Ovary (tissue), 3 donors: ENCODE measurements at regions not wholly inside any gene's neighbourhood (a gene's known extent, or its start where the extent isn't known, plus 50 kb on each side); places are given as distances from the start of the nearest gene placed in this dataset.

ENCODE experiments used
- EP300 ChIP-seq: sonication (generic); formaldehyde crosslinking; IDR thresholded peaks from one replicate; pipeline ENCODE4 v1.6.1; 2017; ENCODE audit warnings: antibody characterized with exemption
- POLR2A ChIP-seq: fragments of 450-650 bp; IDR thresholded peaks from one replicate; pipeline ENCODE4 v1.6.1; 2017; ENCODE audit warnings: antibody characterized with exemption, mild to moderate bottlenecking, moderate library complexity
- TF ChIP-seq, protein P1 (sequence below), 3 donors: fragments of 450-650 bp in 2 of 3; fragments of 200-600 bp in 1 of 3; IDR thresholded peaks; one replicate each; pipeline versions ENCODE4 v1.5.1 to v1.8.0; 2016 to 2022; ENCODE audit warnings: antibody characterized with exemption in 3 of 3, mild to moderate bottlenecking in 1 of 3
- donor health status: DM: no; HTN: no; CAD: no.

DNA sequence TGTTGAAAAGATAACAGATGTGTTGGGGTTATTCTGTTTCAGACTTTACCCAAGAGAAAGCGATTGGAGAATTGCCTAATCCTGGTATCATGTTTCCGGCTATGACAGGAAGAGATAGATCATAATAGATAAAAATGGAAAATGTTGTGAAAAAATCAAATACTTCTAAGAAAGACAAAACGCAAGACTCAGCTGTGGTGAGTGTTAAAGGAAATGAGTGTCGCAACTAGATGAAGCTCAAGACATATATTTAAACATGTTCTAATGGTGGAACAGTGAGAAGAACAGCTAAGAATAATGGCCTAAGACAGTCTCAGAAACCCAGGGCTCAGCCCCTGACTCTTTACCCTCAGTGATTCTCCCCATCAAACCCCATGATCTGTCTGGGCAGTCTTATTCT, 426.7 kb upstream of the RUNX1 start:
- TF ChIP-seq POLR2A (no peak), EP300 (no peak)
- TF ChIP-seq, protein P1, sequence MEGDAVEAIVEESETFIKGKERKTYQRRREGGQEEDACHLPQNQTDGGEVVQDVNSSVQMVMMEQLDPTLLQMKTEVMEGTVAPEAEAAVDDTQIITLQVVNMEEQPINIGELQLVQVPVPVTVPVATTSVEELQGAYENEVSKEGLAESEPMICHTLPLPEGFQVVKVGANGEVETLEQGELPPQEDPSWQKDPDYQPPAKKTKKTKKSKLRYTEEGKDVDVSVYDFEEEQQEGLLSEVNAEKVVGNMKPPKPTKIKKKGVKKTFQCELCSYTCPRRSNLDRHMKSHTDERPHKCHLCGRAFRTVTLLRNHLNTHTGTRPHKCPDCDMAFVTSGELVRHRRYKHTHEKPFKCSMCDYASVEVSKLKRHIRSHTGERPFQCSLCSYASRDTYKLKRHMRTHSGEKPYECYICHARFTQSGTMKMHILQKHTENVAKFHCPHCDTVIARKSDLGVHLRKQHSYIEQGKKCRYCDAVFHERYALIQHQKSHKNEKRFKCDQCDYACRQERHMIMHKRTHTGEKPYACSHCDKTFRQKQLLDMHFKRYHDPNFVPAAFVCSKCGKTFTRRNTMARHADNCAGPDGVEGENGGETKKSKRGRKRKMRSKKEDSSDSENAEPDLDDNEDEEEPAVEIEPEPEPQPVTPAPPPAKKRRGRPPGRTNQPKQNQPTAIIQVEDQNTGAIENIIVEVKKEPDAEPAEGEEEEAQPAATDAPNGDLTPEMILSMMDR (IDR thresholded peaks at IDR 0.05): no peak
